GM10248 (cell line): ENCODE measurements at regions not wholly inside any gene's neighbourhood (a gene's known extent, or its start where the extent isn't known, plus 50 kb on each side); places are given as distances from the start of the nearest gene placed in this dataset.

Experiments
- CTCF ChIA-PET: fragments of 300-600 bp; sonication (Branson Sonifier 250); formaldehyde crosslinking; extraction: SDS; loops from one replicate; lab custom pipeline; 2021; ENCODE audit warnings: antibody characterized with exemption; lab: Yijun Ruan, JAX
- POLR2A ChIA-PET: fragments of 350-650 bp; sonication (Branson Sonifier 250); formaldehyde crosslinking; extraction: SDS; loops from one replicate; lab custom pipeline; 2020; ENCODE audit warnings: antibody characterized with exemption; lab: Yijun Ruan, JAX
- DNase-seq: peaks from one replicate; pipeline ENCODE4 v3.0.0; 2012; ENCODE audit errors: extremely low spot score
- CTCF ChIP-seq: IDR thresholded peaks from 2 replicates; pipeline ENCODE4 v1.5.1; 2012; ENCODE audit warnings: mild to moderate bottlenecking, low read depth; ENCODE audit errors: extremely low read depth, missing control alignments, control extremely low read depth

- ChIA-PET POLR2A (no interaction called here), CTCF (no interaction called here)
- DNase-seq = no peak
- TF ChIP-seq CTCF = no peak
Observed at GRCh38 chr14:101461891-101462290, 99.4 kb upstream of the DIO3 start.

GRCh38 chr14:101462726-101463565 is 98.3 kb upstream of the DIO3 start:
- no peak for DNase-seq
- TF ChIP-seq CTCF = no peak
- ChIA-PET CTCF (no interaction called here), POLR2A (no interaction called here)

GRCh38 chr14:101463566-101464171 is 97.6 kb upstream of the DIO3 start:
- TF ChIP-seq CTCF = no peak
- POLR2A ChIA-PET = no interaction called here
- CTCF ChIA-PET = no interaction called here
- DNase-seq = no peak

GRCh38 chr14:101464310-101464983 is 96.8 kb upstream of the DIO3 start:
- POLR2A ChIA-PET = no interaction called here
- no peak for TF ChIP-seq CTCF
- CTCF ChIA-PET = no interaction called here
- no peak for DNase-seq

- no peak for TF ChIP-seq CTCF
- no peak for DNase-seq
- ChIA-PET CTCF (no interaction called here), POLR2A (no interaction called here)
Observed at GRCh38 chr14:101464984-101465794, 96.1 kb upstream of the DIO3 start.
